CD14-positive monocyte (primary cell): ENCODE measurements at regions not wholly inside any gene's neighbourhood (a gene's known extent, or its start where the extent isn't known, plus 50 kb on each side); places are given as distances from the start of the nearest gene placed in this dataset.

Experiments
- DNase-seq, 3 donors: peaks; one replicate each; pipeline ENCODE4 v3.0.0-alpha.2; 2011 to 2022
- H2AFZ ChIP-seq: 2 replicates; pipeline ENCODE4 v1.6.0; 2012; ENCODE audit warnings: mild to moderate bottlenecking, low read depth, low read length, inconsistent platforms; ENCODE audit not compliant: insufficient read depth, poor library complexity, severe bottlenecking
- H3K27ac ChIP-seq, 2 donors: 1 replicate in 1 of 2; 2 replicates in 1 of 2; pipeline ENCODE4 v1.5.1; 2012 to 2013; ENCODE audit warnings: low read length in 2 of 2, control low read depth in 1 of 2, inconsistent platforms in 1 of 2, low read depth in 1 of 2, mild to moderate bottlenecking in 1 of 2
- H3K27me3 ChIP-seq, 2 donors: one replicate each; pipeline versions ENCODE4 v1.6.0 to v1.6.1; 2011 to 2013; ENCODE audit warnings: low read length in 2 of 2; ENCODE audit not compliant: control insufficient read depth in 2 of 2, insufficient read depth in 2 of 2
- H3K36me3 ChIP-seq, 2 donors: replicated peaks in 1 of 2; 1 replicate in 1 of 2; 2 replicates in 1 of 2; pipeline versions ENCODE4 v1.5.1 to v1.6.1; 2012 to 2013; ENCODE audit warnings: low read length in 2 of 2, control low read depth in 1 of 2, inconsistent platforms in 1 of 2, mild to moderate bottlenecking in 1 of 2; ENCODE audit not compliant: insufficient read depth in 2 of 2, control insufficient read depth in 1 of 2
- H3K4me1 ChIP-seq, 2 donors: 1 replicate in 1 of 2; 2 replicates in 1 of 2; pipeline versions ENCODE4 v1.5.1 to v1.6.1; 2012 to 2013; ENCODE audit warnings: low read length in 2 of 2, control low read depth in 1 of 2, inconsistent platforms in 1 of 2, mild to moderate bottlenecking in 1 of 2, moderate library complexity in 1 of 2; ENCODE audit not compliant: insufficient read depth in 2 of 2, control insufficient read depth in 1 of 2
- H3K4me2 ChIP-seq: replicated peaks from 2 replicates; pipeline ENCODE3; 2012; ENCODE audit warnings: low read length, moderate library complexity, mild to moderate bottlenecking; ENCODE audit not compliant: poor library complexity, severe bottlenecking; ENCODE audit errors: extremely low read depth
- H3K4me3 ChIP-seq, 3 experiments: fragments of 200-600 bp in 1 of 3; sonication (generic) in 1 of 3; replicated peaks in 1 of 3; 1 replicate in 2 of 3; 2 replicates in 1 of 3; pipeline ENCODE4 v1.5.1; 2011 to 2013; ENCODE audit warnings: low read length in 3 of 3, mild to moderate bottlenecking in 3 of 3, control low read depth in 2 of 3, low read depth in 2 of 3, inconsistent platforms in 1 of 3, moderate library complexity in 1 of 3
- H3K79me2 ChIP-seq: 2 replicates; pipeline ENCODE4 v1.6.0; 2012; ENCODE audit warnings: mild to moderate bottlenecking, control low read depth, inconsistent platforms, low read length, moderate library complexity; ENCODE audit not compliant: insufficient read depth
- H3K9ac ChIP-seq: 2 replicates; pipeline ENCODE4 v1.6.0; 2017; ENCODE audit warnings: low read length, mild to moderate bottlenecking; ENCODE audit not compliant: insufficient read depth, poor library complexity, severe bottlenecking
- H3K9me3 ChIP-seq, 2 donors: replicated peaks in 1 of 2; 1 replicate in 1 of 2; 2 replicates in 1 of 2; pipeline versions ENCODE4 v1.5.1 to v1.6.1; 2012 to 2013; ENCODE audit warnings: low read length in 2 of 2, control low read depth in 1 of 2; ENCODE audit not compliant: control insufficient read depth in 1 of 2, insufficient read depth in 1 of 2
- H4K20me1 ChIP-seq: 2 replicates; pipeline ENCODE4 v1.6.0; 2012; ENCODE audit warnings: mild to moderate bottlenecking, low read length, control low read depth, moderate library complexity; ENCODE audit not compliant: insufficient read depth
- H3K27ac Mint-ChIP-seq, 7 donors: one replicate each; pipeline ENCODE4 v1.8.0; 2020; ENCODE audit warnings: mild to moderate bottlenecking in 7 of 7, mixed read lengths in 7 of 7, moderate library complexity in 6 of 7, inconsistent platforms in 2 of 7
- H3K27me3 Mint-ChIP-seq, 3 donors: one replicate each; pipeline ENCODE4 v1.8.0; 2021 to 2022; ENCODE audit warnings: low read depth in 3 of 3, mild to moderate bottlenecking in 3 of 3, mixed read lengths in 3 of 3, moderate library complexity in 3 of 3, inconsistent platforms in 1 of 3
- H3K36me3 Mint-ChIP-seq, 2 donors: one replicate each; pipeline ENCODE4 v1.8.0; 2020; ENCODE audit warnings: mixed read lengths in 2 of 2, inconsistent platforms in 1 of 2, mild to moderate bottlenecking in 1 of 2
- H3K4me1 Mint-ChIP-seq: one replicate; pipeline ENCODE4 v1.8.0; 2020; ENCODE audit warnings: mild to moderate bottlenecking, mixed read lengths
- H3K4me3 Mint-ChIP-seq, 2 donors: one replicate each; pipeline ENCODE4 v1.8.0; 2020; ENCODE audit warnings: mild to moderate bottlenecking in 2 of 2, mixed read lengths in 2 of 2, moderate library complexity in 1 of 2
- H3K9me3 Mint-ChIP-seq, 7 donors: one replicate each; pipeline ENCODE4 v1.8.0; 2020 to 2022; ENCODE audit warnings: mixed read lengths in 7 of 7, mild to moderate bottlenecking in 6 of 7, moderate library complexity in 6 of 7, inconsistent platforms in 2 of 7
- CTCF ChIP-seq: fragments of 200-600 bp; IDR thresholded peaks from one replicate; pipeline ENCODE4 v1.8.0; 2022; ENCODE audit warnings: antibody characterized with exemption, mild to moderate bottlenecking
- WGBS: methylation state at CpG from one replicate; pipeline ENCODE4 v1.1.5; 2013; ENCODE audit warnings: missing lambda C conversion rate; ENCODE audit not compliant: insufficient coverage; 5-methylcytosine and 5-hydroxymethylcytosine counted together
- intact Hi-C, 2 donors: fragments of 100-400 bp; cut with micrococcal nuclease; formaldehyde crosslinking; loops; one replicate each; pipeline versions ENCODE4 v1.15.0 to v1.15.1; 2023

GRCh38 chr16:66220702-66221101, 145.8 kb upstream of the CDH5 start:
- TF ChIP-seq CTCF = no peak
- 3% methylated on average over 5 of the region's 6 CpGs for WGBS
- peak overlapping the region; percentile 14 for H2AFZ ChIP-seq
- H3K4me2 ChIP-seq = no peak overlapping the region
- no peaks in the 10 kb centered on the region for H4K20me1 ChIP-seq
- no peaks in the 10 kb centered on the region for H3K36me3 Mint-ChIP-seq
- H3K27me3 ChIP-seq = no peaks in the 10 kb centered on the region
- intact Hi-C loops = loop anchor here in 1 of 2 donors (10.0 kb wide), 1 partner anchor 56 kb away; no protein-coding TSS in a partner anchor
- H3K4me3 Mint-ChIP-seq = no peak overlapping the region
- peaks cover 18 to 24% of the 10 kb centered on the region in 2 donors for H3K4me1 ChIP-seq
- no peak for DNase-seq
- H3K27ac Mint-ChIP-seq = peak overlapping the region in 1 of 7 donors; percentile 37
- H3K27me3 Mint-ChIP-seq = peaks cover 0 to 12% (median 6%) of the 10 kb centered on the region in 3 donors
- H3K4me1 Mint-ChIP-seq = peaks cover 26% of the 10 kb centered on the region
- H3K9me3 Mint-ChIP-seq = no peaks in the 10 kb centered on the region
- H3K4me3 ChIP-seq = no peak overlapping the region
- no peaks in the 10 kb centered on the region for H3K79me2 ChIP-seq
- no peak overlapping the region for H3K9ac ChIP-seq
- H3K9me3 ChIP-seq = no peaks in the 10 kb centered on the region
- H3K27ac ChIP-seq = no peak overlapping the region
- no peaks in the 10 kb centered on the region for H3K36me3 ChIP-seq

GRCh38 chr16:66219491-66219890, 147.0 kb upstream of the CDH5 start:
- no peak for DNase-seq
- peaks cover 1 to 12% (median 5%) of the 10 kb centered on the region in 3 donors for H3K27me3 Mint-ChIP-seq
- H3K9me3 ChIP-seq = no peaks in the 10 kb centered on the region
- no peak overlapping the region for H3K27ac Mint-ChIP-seq
- no peak overlapping the region for H2AFZ ChIP-seq
- H3K36me3 Mint-ChIP-seq = no peaks in the 10 kb centered on the region
- H4K20me1 ChIP-seq = no peaks in the 10 kb centered on the region
- H3K4me1 ChIP-seq = peaks cover 18 to 21% of the 10 kb centered on the region in 2 donors
- H3K27ac ChIP-seq = no peak overlapping the region
- no peaks in the 10 kb centered on the region for H3K27me3 ChIP-seq
- no peak overlapping the region for H3K4me3 Mint-ChIP-seq
- H3K4me1 Mint-ChIP-seq = peaks cover 21% of the 10 kb centered on the region
- no peak for TF ChIP-seq CTCF
- no peak overlapping the region for H3K4me2 ChIP-seq
- no peak overlapping the region for H3K9ac ChIP-seq
- no peak overlapping the region for H3K4me3 ChIP-seq
- intact Hi-C loops = no loop called here
- no peaks in the 10 kb centered on the region for H3K9me3 Mint-ChIP-seq
- H3K36me3 ChIP-seq = no peaks in the 10 kb centered on the region
- H3K79me2 ChIP-seq = no peaks in the 10 kb centered on the region
